ENCODE measurements at regions not wholly inside any gene's neighbourhood (a gene's known extent, or its start where the extent isn't known, plus 50 kb on each side); places are given as distances from the start of the nearest gene placed in this dataset.
"Not testable (repeated sequence)": the region's sequence is repeated elsewhere in the genome, so short reads cannot be mapped to it uniquely, and the experiment has no call there.

DNA sequence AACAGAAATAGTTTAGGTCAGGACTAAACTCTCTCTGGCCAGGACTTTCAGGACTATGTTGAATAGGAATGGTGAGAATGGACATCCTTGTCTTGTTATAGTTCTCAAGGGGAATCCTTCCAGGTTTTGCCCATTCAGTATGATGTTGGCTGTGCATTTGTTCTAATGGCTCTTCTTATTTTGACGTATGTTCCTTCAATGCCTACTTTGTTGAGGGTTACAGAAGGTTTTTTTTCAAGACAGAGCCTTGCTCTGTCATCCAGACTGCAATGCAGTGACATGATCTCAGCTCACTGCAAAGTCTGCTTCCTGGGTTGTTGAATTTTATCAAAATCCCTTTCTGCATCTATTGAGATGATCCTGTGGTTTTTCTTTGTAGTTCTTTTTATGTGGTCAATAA, 79.5 kb upstream of the NID2 start:
- no peak for DNase-seq (ENCODE audit: low read depth)
- TF ChIP-seq, protein P1, sequence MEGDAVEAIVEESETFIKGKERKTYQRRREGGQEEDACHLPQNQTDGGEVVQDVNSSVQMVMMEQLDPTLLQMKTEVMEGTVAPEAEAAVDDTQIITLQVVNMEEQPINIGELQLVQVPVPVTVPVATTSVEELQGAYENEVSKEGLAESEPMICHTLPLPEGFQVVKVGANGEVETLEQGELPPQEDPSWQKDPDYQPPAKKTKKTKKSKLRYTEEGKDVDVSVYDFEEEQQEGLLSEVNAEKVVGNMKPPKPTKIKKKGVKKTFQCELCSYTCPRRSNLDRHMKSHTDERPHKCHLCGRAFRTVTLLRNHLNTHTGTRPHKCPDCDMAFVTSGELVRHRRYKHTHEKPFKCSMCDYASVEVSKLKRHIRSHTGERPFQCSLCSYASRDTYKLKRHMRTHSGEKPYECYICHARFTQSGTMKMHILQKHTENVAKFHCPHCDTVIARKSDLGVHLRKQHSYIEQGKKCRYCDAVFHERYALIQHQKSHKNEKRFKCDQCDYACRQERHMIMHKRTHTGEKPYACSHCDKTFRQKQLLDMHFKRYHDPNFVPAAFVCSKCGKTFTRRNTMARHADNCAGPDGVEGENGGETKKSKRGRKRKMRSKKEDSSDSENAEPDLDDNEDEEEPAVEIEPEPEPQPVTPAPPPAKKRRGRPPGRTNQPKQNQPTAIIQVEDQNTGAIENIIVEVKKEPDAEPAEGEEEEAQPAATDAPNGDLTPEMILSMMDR (IDR thresholded peaks at IDR 0.05; ENCODE audit: insufficient read depth, low read length), result no peak

DNA sequence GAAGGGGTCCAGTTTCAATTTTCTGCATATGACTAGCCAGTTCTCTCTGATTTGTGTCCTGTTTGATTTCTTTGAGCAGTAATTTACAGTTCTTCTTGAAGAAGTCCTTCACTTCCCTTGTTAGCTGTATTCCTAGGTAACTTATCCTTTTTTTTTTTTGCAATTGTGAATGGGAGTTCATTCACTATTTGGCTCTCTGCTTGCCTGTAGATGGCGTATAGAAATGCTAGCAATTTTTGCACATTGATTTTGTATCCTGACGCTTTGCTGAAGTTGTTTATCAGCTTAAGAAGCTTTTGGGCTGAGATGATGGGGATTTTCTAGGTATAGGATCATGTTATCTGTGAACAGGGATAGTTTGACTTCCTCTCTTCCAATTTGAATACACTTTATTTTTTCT, 77.6 kb upstream of the NID2 start:
- peak; percentile 40 for DNase-seq (ENCODE audit: low read depth)
- TF ChIP-seq, protein P1 (IDR thresholded peaks at IDR 0.05; ENCODE audit: insufficient read depth, low read length), result peak; percentile 52
- no peak overlapping the region for H3K4me3 ChIP-seq (ENCODE audit: low read depth, low read length)

More for the DNA sequence above, 79.5 kb upstream of the NID2 start:
- no peak overlapping the region for H3K4me3 ChIP-seq (ENCODE audit: low read depth, low read length)

DNA sequence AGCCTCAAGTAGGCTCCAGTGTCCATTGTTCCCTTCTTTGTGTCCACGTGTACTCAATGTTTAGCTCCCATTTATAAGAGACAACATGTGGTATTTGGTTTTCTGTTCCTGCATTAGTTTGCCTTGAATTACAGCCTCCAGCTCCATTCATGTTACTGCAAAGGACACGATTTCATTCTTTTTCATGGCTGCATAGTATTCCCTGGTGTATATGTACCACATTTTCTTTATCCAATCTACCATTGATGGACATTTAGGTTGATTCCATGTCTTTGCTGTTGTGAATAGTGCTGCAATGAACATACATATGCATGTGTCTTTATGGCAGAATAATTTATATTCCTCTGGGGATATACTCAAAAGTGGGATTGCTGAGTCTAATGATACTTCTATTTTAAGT, 75.2 kb upstream of the NID2 start:
- not testable (repeated sequence) for H3K4me3 ChIP-seq (ENCODE audit: low read depth, low read length); DNase-seq (ENCODE audit: low read depth)

DNA sequence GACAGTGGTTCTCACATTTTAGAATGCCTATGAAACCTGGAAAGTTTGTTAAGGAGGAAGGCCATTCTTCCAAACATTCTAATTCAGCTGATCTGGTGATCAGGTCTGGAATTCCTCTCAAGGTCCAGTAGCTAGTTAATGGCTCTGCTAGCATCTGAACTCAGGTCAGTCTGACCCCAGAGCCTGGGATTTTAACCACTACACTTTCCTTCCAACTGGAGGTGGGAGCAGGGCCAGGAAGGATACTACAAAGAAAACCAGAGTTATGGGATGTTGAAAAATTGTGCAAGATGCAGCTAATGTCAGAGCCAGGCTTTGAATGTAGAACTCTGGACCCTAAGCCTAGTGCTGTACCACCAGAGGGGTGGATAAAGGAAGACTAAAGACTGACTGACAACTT, 73.6 kb upstream of the NID2 start:
- no peak overlapping the region for H3K4me3 ChIP-seq (ENCODE audit: low read depth, low read length)
- TF ChIP-seq, protein P1 (IDR thresholded peaks at IDR 0.05; ENCODE audit: insufficient read depth, low read length), result no peak
- no peak for DNase-seq (ENCODE audit: low read depth)

DNA sequence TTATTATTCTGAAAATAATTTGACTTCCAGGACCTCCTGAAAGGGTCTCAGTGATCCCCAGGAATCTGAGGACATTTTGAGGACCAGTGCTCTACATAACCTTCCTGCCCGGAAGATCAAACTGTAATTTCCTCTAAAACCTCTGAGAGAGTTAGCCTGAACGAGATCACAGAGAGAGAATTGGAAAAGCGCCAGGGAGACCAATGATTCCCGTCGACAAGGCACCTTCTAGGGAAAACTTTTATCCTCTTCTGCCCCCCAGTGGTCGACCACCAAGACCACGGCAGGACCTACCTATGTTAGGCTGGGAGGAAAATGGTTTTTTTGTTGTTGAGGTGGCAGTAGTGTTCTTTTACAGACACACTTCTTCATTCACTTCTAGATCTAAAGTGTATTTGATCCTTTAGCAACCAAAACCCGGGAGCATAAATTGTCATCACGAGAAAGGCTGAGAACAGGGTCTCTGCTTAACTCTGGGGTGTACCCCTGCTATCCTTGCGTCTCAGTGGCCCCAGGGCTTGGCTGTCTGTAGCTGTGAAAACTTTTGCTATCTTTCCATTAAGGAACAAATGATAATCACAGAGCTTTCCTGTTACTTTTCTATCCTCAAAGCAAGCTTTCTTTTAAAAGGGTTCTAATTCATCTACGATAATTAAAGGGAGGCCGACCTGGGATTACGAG, 62.9 kb upstream of the NID2 start:
- DNase-seq (ENCODE audit: low read depth), result peak; percentile 99
- TF ChIP-seq, protein P1 (IDR thresholded peaks at IDR 0.05; ENCODE audit: insufficient read depth, low read length), result peak; percentile 73
- no peak overlapping the region for H3K4me3 ChIP-seq (ENCODE audit: low read depth, low read length)

DNA sequence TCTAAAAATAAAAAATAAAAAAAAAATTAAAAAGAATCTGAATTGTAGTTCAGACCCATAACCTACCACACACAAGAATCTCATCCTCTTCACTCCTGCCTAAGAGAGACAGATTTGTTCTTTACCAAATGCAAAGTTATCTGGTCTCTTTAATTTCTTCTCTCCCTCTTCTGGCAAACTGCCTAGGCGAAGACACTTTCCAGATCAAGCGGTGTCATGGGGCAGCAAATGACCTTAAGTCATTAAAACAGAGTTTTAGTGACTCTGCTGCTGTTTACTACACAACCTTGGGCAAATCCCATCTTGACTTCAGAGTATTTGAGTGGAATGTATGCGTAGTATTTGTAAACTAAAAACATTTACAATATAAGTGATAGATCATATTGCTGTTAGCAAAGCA, 60.9 kb upstream of the NID2 start:
- H3K4me3 ChIP-seq (ENCODE audit: low read depth, low read length), result no peak overlapping the region
- DNase-seq (ENCODE audit: low read depth), result no peak
- TF ChIP-seq, protein P1 (IDR thresholded peaks at IDR 0.05; ENCODE audit: insufficient read depth, low read length), result no peak

DNA sequence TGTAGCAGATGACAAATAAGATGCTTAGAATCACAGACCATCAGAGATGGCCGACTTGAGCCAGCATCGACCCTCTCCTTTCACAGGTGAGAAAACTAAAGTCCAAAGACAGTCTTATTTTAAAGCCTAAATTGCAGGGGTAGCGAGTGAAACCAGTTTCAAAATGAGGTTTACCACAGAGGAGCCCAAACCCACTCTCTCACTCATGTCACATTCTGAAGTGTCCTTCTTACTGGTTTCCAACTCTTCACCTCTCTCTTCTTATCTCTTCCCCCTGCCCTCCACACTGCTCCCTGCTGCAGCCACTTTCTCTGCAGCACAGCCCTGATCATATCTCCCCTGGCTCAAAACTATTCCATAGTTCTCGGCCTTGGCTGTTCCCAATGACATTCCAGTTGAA, 57.0 kb upstream of the NID2 start:
- H3K4me3 ChIP-seq (ENCODE audit: low read depth, low read length), result no peak overlapping the region
- DNase-seq (ENCODE audit: low read depth), result no peak

More for the DNA sequence above, 57.0 kb upstream of the NID2 start:
- TF ChIP-seq, protein P1 (IDR thresholded peaks at IDR 0.05; ENCODE audit: insufficient read depth, low read length), result no peak

Measured in fibroblast of the aortic adventitia (primary cell).